Esophagus muscularis mucosa (tissue), 2 donors: ENCODE measurements at regions not wholly inside any gene's neighbourhood (a gene's known extent, or its start where the extent isn't known, plus 50 kb on each side); places are given as distances from the start of the nearest gene placed in this dataset.

Experiments
- EP300 ChIP-seq: sonication (generic); formaldehyde crosslinking; IDR thresholded peaks from one replicate; pipeline ENCODE4 v1.6.1; 2017; ENCODE audit warnings: antibody characterized with exemption
- POLR2A ChIP-seq: fragments of 450-650 bp; IDR thresholded peaks from one replicate; pipeline ENCODE4 v1.6.1; 2017; ENCODE audit warnings: antibody characterized with exemption, moderate library complexity, mild to moderate bottlenecking, low read depth

DNA sequence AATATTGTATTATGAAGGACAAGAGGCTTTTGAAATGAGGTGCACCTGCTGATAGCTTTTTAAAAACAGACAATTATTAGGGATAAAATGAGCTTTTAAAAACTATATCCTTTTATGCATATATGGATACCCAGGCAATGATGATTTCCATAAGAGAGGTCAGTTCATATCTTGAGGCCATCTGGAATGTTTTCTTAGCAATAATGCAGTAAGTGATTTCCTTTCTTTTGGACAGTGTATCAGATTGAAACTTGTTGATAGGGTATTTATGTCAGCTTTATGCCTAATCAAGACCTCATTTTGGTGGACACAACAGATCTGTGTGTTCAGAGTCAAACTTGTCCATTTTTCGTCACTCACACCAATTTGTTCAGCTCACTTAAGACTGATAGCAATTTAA is 413.5 kb upstream of the WWC1 start:
- TF ChIP-seq POLR2A (no peak), EP300 (no peak)
